HEK293 (cell line): ENCODE measurements at regions not wholly inside any gene's neighbourhood (a gene's known extent, or its start where the extent isn't known, plus 50 kb on each side); places are given as distances from the start of the nearest gene placed in this dataset.

Experiments used
- ZBTB8A ChIP-seq: fragments of 450-650 bp; formaldehyde crosslinking; IDR thresholded peaks from 2 replicates; pipeline ENCODE4 v1.5.1; 2016; ENCODE audit warnings: missing biosample characterization, missing genetic modification characterization
- TF ChIP-seq, protein P1 (sequence below): fragments of 450-650 bp; formaldehyde crosslinking; IDR thresholded peaks from 2 replicates; pipeline ENCODE4 v1.5.1; 2016; ENCODE audit warnings: missing biosample characterization, missing genetic modification characterization
- TF ChIP-seq, protein P2 (sequence below): fragments of 450-650 bp; formaldehyde crosslinking; IDR thresholded peaks from 2 replicates; pipeline ENCODE4 v1.5.1; 2016; ENCODE audit warnings: missing biosample characterization, missing genetic modification characterization
- TF ChIP-seq, protein P3 (sequence below): fragments of 450-650 bp; formaldehyde crosslinking; IDR thresholded peaks from 2 replicates; pipeline ENCODE4 v1.5.1; 2016; ENCODE audit warnings: missing biosample characterization, missing genetic modification characterization

DNA sequence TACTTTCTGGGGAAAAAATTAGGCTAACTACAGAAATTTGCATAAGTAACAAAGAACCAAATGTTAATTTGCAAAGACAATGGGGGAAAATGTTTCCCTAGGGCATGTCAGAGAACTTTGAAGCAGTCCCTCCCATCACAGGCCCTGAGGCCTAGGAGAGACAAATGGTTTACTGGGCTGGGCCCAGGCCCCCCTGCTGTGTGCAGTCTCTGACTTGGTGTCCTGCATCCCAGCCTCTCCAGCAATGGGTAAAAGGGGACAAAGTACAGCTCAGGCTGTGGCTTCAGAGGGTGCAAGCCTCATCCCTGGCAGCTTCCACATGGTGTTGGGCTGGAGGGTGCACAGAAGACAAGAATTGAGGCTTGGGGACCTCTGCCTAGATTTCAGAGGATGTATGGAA is 788.4 kb downstream of the FRK start:
- no peak for TF ChIP-seq ZBTB8A (tag by site-specific recombination)
- TF ChIP-seq, protein P1, sequence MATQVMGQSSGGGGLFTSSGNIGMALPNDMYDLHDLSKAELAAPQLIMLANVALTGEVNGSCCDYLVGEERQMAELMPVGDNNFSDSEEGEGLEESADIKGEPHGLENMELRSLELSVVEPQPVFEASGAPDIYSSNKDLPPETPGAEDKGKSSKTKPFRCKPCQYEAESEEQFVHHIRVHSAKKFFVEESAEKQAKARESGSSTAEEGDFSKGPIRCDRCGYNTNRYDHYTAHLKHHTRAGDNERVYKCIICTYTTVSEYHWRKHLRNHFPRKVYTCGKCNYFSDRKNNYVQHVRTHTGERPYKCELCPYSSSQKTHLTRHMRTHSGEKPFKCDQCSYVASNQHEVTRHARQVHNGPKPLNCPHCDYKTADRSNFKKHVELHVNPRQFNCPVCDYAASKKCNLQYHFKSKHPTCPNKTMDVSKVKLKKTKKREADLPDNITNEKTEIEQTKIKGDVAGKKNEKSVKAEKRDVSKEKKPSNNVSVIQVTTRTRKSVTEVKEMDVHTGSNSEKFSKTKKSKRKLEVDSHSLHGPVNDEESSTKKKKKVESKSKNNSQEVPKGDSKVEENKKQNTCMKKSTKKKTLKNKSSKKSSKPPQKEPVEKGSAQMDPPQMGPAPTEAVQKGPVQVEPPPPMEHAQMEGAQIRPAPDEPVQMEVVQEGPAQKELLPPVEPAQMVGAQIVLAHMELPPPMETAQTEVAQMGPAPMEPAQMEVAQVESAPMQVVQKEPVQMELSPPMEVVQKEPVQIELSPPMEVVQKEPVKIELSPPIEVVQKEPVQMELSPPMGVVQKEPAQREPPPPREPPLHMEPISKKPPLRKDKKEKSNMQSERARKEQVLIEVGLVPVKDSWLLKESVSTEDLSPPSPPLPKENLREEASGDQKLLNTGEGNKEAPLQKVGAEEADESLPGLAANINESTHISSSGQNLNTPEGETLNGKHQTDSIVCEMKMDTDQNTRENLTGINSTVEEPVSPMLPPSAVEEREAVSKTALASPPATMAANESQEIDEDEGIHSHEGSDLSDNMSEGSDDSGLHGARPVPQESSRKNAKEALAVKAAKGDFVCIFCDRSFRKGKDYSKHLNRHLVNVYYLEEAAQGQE (tag by site-specific recombination), result no peak
- TF ChIP-seq, protein P2, sequence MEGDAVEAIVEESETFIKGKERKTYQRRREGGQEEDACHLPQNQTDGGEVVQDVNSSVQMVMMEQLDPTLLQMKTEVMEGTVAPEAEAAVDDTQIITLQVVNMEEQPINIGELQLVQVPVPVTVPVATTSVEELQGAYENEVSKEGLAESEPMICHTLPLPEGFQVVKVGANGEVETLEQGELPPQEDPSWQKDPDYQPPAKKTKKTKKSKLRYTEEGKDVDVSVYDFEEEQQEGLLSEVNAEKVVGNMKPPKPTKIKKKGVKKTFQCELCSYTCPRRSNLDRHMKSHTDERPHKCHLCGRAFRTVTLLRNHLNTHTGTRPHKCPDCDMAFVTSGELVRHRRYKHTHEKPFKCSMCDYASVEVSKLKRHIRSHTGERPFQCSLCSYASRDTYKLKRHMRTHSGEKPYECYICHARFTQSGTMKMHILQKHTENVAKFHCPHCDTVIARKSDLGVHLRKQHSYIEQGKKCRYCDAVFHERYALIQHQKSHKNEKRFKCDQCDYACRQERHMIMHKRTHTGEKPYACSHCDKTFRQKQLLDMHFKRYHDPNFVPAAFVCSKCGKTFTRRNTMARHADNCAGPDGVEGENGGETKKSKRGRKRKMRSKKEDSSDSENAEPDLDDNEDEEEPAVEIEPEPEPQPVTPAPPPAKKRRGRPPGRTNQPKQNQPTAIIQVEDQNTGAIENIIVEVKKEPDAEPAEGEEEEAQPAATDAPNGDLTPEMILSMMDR (tag by site-specific recombination), result no peak
- TF ChIP-seq, protein P3, sequence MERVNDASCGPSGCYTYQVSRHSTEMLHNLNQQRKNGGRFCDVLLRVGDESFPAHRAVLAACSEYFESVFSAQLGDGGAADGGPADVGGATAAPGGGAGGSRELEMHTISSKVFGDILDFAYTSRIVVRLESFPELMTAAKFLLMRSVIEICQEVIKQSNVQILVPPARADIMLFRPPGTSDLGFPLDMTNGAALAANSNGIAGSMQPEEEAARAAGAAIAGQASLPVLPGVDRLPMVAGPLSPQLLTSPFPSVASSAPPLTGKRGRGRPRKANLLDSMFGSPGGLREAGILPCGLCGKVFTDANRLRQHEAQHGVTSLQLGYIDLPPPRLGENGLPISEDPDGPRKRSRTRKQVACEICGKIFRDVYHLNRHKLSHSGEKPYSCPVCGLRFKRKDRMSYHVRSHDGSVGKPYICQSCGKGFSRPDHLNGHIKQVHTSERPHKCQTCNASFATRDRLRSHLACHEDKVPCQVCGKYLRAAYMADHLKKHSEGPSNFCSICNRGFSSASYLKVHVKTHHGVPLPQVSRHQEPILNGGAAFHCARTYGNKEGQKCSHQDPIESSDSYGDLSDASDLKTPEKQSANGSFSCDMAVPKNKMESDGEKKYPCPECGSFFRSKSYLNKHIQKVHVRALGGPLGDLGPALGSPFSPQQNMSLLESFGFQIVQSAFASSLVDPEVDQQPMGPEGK, result no peak
